Fibroblast of the aortic adventitia (primary cell): ENCODE measurements at regions not wholly inside any gene's neighbourhood (a gene's known extent, or its start where the extent isn't known, plus 50 kb on each side); places are given as distances from the start of the nearest gene placed in this dataset.

Experiments
- DNase-seq: peaks from one replicate; pipeline ENCODE4 v3.0.0-alpha.2; 2010; ENCODE audit warnings: low read depth
- H3K4me3 ChIP-seq: 2 replicates; pipeline ENCODE4 v1.5.1; 2011; ENCODE audit warnings: low read depth, mild to moderate bottlenecking, control low read depth, low read length, moderate library complexity
- CTCF ChIP-seq: IDR thresholded peaks from 2 replicates; pipeline ENCODE4 v1.5.1; 2011; ENCODE audit warnings: mild to moderate bottlenecking, low read length, control low read depth, inconsistent platforms; ENCODE audit not compliant: insufficient read depth

DNA sequence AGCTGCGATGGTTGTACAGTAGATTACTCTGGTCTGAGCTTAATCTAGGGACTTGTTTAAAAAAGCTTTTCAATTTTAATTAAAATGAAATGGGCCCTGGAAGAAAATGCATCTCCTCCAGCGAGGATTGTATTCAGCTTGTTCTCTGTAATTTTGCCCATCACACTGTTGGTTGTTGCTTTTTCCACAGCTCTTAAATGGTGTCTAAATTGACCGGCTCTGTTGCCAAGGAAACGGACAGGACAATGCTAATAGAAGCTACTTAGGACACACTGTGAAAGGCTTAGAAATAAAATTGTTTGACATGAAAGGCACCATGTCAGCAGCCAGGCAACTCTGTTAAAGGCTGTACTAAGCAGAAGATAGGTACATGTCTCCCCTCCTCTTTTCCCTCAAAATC is 116.7 kb upstream of the NRSN1 start:
- no peak for TF ChIP-seq CTCF
- DNase-seq = no peak
- H3K4me3 ChIP-seq = no peak overlapping the region

GRCh38 chr6:24010133-24010532 is 115.9 kb upstream of the NRSN1 start:
- DNase-seq = no peak
- TF ChIP-seq CTCF = no peak

GRCh38 chr6:24016286-24016685 is 109.7 kb upstream of the NRSN1 start:
- no peak for DNase-seq
- no peak overlapping the region for H3K4me3 ChIP-seq
- TF ChIP-seq CTCF = no peak

More at GRCh38 chr6:24010133-24010532, 115.9 kb upstream of the NRSN1 start:
- H3K4me3 ChIP-seq = no peak overlapping the region

DNA sequence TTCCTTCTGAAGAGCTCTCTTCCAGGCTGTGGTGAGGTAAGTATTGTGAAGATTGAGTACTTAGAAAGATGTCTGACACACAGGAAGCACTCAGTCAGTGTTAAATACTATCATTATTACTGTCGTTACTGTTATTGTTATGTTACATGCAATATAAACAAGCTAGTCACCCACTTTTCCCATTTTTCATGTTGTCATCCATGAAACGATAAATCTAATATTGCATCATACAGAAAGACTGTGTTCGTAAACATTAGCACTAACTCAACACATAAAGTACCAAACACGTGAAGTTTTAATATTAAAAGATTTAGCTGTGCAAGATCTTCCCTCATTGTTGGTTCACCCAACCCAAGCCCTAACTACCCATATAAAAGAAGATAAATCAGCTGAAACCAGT is 109.2 kb upstream of the NRSN1 start:
- no peak for TF ChIP-seq CTCF
- no peak for DNase-seq
- H3K4me3 ChIP-seq = no peak overlapping the region

- H3K4me3 ChIP-seq = no peak overlapping the region
- no peak for DNase-seq
- TF ChIP-seq CTCF = no peak
Measured at GRCh38 chr6:24019393-24019792, 106.6 kb upstream of the NRSN1 start.

DNA sequence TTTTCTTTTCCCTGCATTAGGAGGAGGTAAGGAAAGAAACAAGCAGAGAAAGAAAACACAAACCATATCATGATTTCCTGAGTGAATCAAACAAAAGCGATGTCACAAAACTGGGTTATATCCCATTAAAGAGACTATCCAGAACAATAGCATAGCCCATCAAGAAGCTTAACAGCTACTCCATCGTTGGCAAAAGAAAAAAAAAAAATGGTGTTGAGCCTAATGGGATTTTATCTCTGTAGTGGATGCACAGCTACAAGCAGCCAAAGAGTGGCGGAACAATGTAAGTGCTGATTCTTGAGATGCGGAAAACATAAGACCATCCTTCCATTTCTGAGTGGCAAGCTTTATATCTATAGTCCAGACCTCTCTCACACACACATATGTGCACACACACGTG is 106.2 kb upstream of the NRSN1 start:
- DNase-seq = no peak
- no peak overlapping the region for H3K4me3 ChIP-seq
- TF ChIP-seq CTCF = no peak

DNA sequence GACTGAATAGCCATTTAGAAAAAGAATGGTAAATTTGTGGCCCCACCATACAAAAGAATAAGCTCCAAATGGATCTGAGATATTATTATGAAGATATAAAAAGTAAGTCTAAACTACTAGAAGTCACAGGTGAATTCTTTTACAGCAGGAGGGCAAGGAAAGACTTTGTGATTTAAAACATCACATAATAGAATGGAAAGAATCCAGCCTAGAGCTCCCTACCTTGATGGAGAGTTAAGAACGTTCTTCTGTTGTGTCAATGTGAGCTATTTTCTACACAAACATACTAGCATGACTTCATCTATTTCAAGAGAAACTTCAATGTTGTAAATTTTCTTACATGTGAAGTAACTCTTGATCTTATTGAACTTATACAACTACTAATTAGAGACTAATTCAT is 100.0 kb upstream of the NRSN1 start:
- H3K4me3 ChIP-seq = no peak overlapping the region
- no peak for TF ChIP-seq CTCF
- no peak for DNase-seq
